Keratinocyte (primary cell): ENCODE measurements at regions not wholly inside any gene's neighbourhood (a gene's known extent, or its start where the extent isn't known, plus 50 kb on each side); places are given as distances from the start of the nearest gene placed in this dataset.

ENCODE experiments used
- DNase-seq: peaks from one replicate; pipeline ENCODE4 v3.0.0-alpha.2; 2011; ENCODE audit warnings: low read depth, missing footprints, low spot score
- FAIRE-seq: peaks from 2 replicates; lab custom pipeline; 2011; peaks lifted over from hg19 to GRCh38; lab: Jason Lieb, UNC
- H2AFZ ChIP-seq: 2 replicates; pipeline ENCODE4 v1.6.0; 2012; ENCODE audit warnings: low read length, control low read depth, inconsistent platforms; ENCODE audit not compliant: control insufficient read depth
- H3K27ac ChIP-seq: 2 replicates; pipeline ENCODE4 v1.5.1; 2011; ENCODE audit warnings: low read length; ENCODE audit not compliant: control insufficient read depth, insufficient read depth
- H3K27me3 ChIP-seq: 3 replicates; pipeline ENCODE4 v1.6.0; 2011; ENCODE audit warnings: low read length; ENCODE audit not compliant: control insufficient read depth, insufficient read depth; ENCODE audit errors: extremely low read depth
- H3K36me3 ChIP-seq, 2 experiments: 2 replicates in 1 of 2; 3 replicates in 1 of 2; pipeline ENCODE4 v1.5.1; 2011; ENCODE audit warnings: low read length in 2 of 2, mild to moderate bottlenecking in 1 of 2; ENCODE audit not compliant: control insufficient read depth in 2 of 2, insufficient read depth in 2 of 2; ENCODE audit errors: extremely low read depth in 1 of 2
- H3K4me1 ChIP-seq: 3 replicates; pipeline ENCODE4 v1.5.1; 2011; ENCODE audit warnings: low read length; ENCODE audit not compliant: control insufficient read depth, insufficient read depth; ENCODE audit errors: extremely low read depth
- H3K4me2 ChIP-seq: 3 replicates; pipeline ENCODE4 v1.6.0; 2011; ENCODE audit warnings: low read depth, low read length; ENCODE audit not compliant: control insufficient read depth, insufficient read depth; ENCODE audit errors: extremely low read depth
- H3K4me3 ChIP-seq, 3 experiments: fragments of 200-600 bp in 1 of 3; sonication (generic) in 1 of 3; 2 replicates in 2 of 3; 3 replicates in 1 of 3; pipeline ENCODE4 v1.5.1; 2011 to 2016; ENCODE audit warnings: low read length in 3 of 3, mild to moderate bottlenecking in 3 of 3, control low read depth in 2 of 3, inconsistent platforms in 1 of 3, low read depth in 1 of 3, mixed read lengths in 1 of 3, mixed run types in 1 of 3, moderate library complexity in 1 of 3; ENCODE audit not compliant: control insufficient read depth in 2 of 3, insufficient read depth in 2 of 3; ENCODE audit errors: extremely low read depth in 1 of 3
- H3K79me2 ChIP-seq: 2 replicates; pipeline ENCODE4 v1.6.0; 2012; ENCODE audit warnings: low read length; ENCODE audit not compliant: control insufficient read depth, insufficient read depth
- H3K9ac ChIP-seq: 3 replicates; pipeline ENCODE4 v1.6.0; 2011; ENCODE audit warnings: low read length; ENCODE audit not compliant: control insufficient read depth, insufficient read depth; ENCODE audit errors: extremely low read depth
- H3K9me1 ChIP-seq: 3 replicates; pipeline ENCODE4 v1.6.0; 2011; ENCODE audit warnings: low read length; ENCODE audit not compliant: control insufficient read depth, insufficient read depth; ENCODE audit errors: extremely low read depth
- H3K9me3 ChIP-seq: 2 replicates; pipeline ENCODE4 v1.5.1; 2012; ENCODE audit warnings: low read depth, low read length; ENCODE audit not compliant: control insufficient read depth
- H4K20me1 ChIP-seq: 3 replicates; pipeline ENCODE4 v1.6.0; 2011; ENCODE audit warnings: low read length; ENCODE audit not compliant: control insufficient read depth, insufficient read depth; ENCODE audit errors: extremely low read depth
- CTCF ChIP-seq, 3 experiments: IDR thresholded peaks in 1 of 3; conservative IDR thresholded peaks in 1 of 3; optimal IDR thresholded peaks in 1 of 3; 2 replicates in 2 of 3; 3 replicates in 1 of 3; pipeline versions ENCODE3 to v1.5.1; 2011; ENCODE audit warnings: low read length in 3 of 3, mild to moderate bottlenecking in 3 of 3, moderate library complexity in 2 of 3, control low read depth in 1 of 3, inconsistent platforms in 1 of 3; ENCODE audit not compliant: insufficient read depth in 2 of 3; ENCODE audit errors: extremely low read depth in 1 of 3
- EZH2 ChIP-seq: IDR thresholded peaks from one replicate; pipeline ENCODE4 v1.6.1; 2012; ENCODE audit warnings: inconsistent platforms, mild to moderate bottlenecking, low read length, moderate library complexity
- dilution Hi-C: fragments of 300-500 bp; cut with MboI; formaldehyde crosslinking; loops from one replicate; pipeline ENCODE4 v1.7.0; 2020; ENCODE audit warnings: low sequenced_read_pairs; ENCODE audit not compliant: extremely low pct_ligation_motif_present

- dilution Hi-C loops = no loop called here
- no peak overlapping the region for H3K4me3 ChIP-seq
- no peaks in the 10 kb centered on the region for H4K20me1 ChIP-seq
- H2AFZ ChIP-seq = no peak overlapping the region
- no peak for TF ChIP-seq EZH2
- no peak for TF ChIP-seq CTCF (optimal IDR thresholded peaks at IDR 0.05 in 1 of 3, IDR thresholded peaks at IDR 0.05 in 1 of 3, conservative IDR thresholded peaks at IDR 0.05 in 1 of 3; ENCODE audit: extremely low read depth in 1 of 3, insufficient read depth in 2 of 3, low read length in 3 of 3)
- no peaks in the 10 kb centered on the region for H3K9me3 ChIP-seq
- DNase-seq (no peak), FAIRE-seq (no peak)
- H3K79me2 ChIP-seq = no peaks in the 10 kb centered on the region
- H3K9ac ChIP-seq = no peak overlapping the region
- H3K9me1 ChIP-seq = no peaks in the 10 kb centered on the region
- H3K4me2 ChIP-seq = no peak overlapping the region
- H3K4me1 ChIP-seq = no peaks in the 10 kb centered on the region
- H3K36me3 ChIP-seq = no peaks in the 10 kb centered on the region
- no peaks in the 10 kb centered on the region for H3K27me3 ChIP-seq
- no peak overlapping the region for H3K27ac ChIP-seq
Measured at GRCh38 chr10:129133856-129134255, 333.2 kb upstream of the MGMT start.

GRCh38 chr10:129134371-129134770 is 332.7 kb upstream of the MGMT start:
- Histone ChIP-seq H3K4me2 (no peak overlapping the region), H3K4me3 (no peak overlapping the region), H3K4me1 (no peaks in the 10 kb centered on the region), H3K9me1 (no peaks in the 10 kb centered on the region), H3K9ac (no peak overlapping the region), H2AFZ (no peak overlapping the region), H3K27ac (no peak overlapping the region), H3K9me3 (no peaks in the 10 kb centered on the region), H3K36me3 (no peaks in the 10 kb centered on the region), H3K79me2 (no peaks in the 10 kb centered on the region), H4K20me1 (no peaks in the 10 kb centered on the region), H3K27me3 (no peaks in the 10 kb centered on the region)
- DNase-seq = no peak
- FAIRE-seq = no peak
- dilution Hi-C loops = no loop called here
- no peak for TF ChIP-seq CTCF (optimal IDR thresholded peaks at IDR 0.05 in 1 of 3, IDR thresholded peaks at IDR 0.05 in 1 of 3, conservative IDR thresholded peaks at IDR 0.05 in 1 of 3; ENCODE audit: extremely low read depth in 1 of 3, insufficient read depth in 2 of 3, low read length in 3 of 3)
- no peak for TF ChIP-seq EZH2
